Skeletal muscle satellite cell (primary cell): ENCODE measurements at regions not wholly inside any gene's neighbourhood (a gene's known extent, or its start where the extent isn't known, plus 50 kb on each side); places are given as distances from the start of the nearest gene placed in this dataset.
A peak's percentile ranks its signal among the peaks of the same experiment; 100 is the strongest.

Experiments
- H3K27me3 ChIP-seq: 2 replicates; pipeline ENCODE4 v1.7.0; 2013; ENCODE audit warnings: low read length; ENCODE audit not compliant: control insufficient read depth, insufficient read depth
- H3K36me3 ChIP-seq: 2 replicates; pipeline ENCODE4 v1.7.0; 2013; ENCODE audit warnings: mild to moderate bottlenecking, control low read depth, low read length; ENCODE audit not compliant: insufficient read depth
- H3K4me1 ChIP-seq: 2 replicates; pipeline ENCODE4 v1.7.0; 2013; ENCODE audit warnings: low read length; ENCODE audit not compliant: control insufficient read depth, insufficient read depth
- H3K4me2 ChIP-seq: 2 replicates; pipeline ENCODE4 v1.7.0; 2013; ENCODE audit warnings: mild to moderate bottlenecking, low read length
- H3K4me3 ChIP-seq: 2 replicates; pipeline ENCODE4 v1.7.0; 2013; ENCODE audit warnings: low read length
- H3K9ac ChIP-seq: 2 replicates; pipeline ENCODE4 v1.7.0; 2013; ENCODE audit warnings: mild to moderate bottlenecking, low read depth, low read length, moderate library complexity
- H3K9me3 ChIP-seq: replicated peaks from 2 replicates; pipeline ENCODE4 v1.7.0; 2013; ENCODE audit warnings: mild to moderate bottlenecking, control low read depth, low read length

DNA sequence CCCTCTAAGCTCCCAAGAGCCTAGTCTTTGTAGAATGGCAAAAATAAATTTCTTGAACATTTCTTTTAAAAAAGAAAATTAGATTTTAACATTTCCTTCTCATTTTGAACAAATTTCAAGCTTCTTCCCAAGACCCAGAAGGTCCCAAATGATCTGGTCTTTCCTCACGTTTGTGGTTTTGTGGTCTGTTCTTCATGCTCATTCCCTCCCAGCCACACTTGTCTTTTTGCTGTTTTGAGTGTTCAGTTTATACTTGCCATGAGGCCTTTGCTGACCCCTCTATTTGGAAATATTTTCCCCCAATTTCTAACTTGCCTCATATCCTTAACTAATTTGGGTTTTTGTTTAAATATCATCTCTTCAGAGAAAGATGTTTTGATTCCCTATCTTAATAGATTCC, 133.4 kb upstream of the PAPPA start:
- Histone ChIP-seq H3K36me3 (no peaks in the 10 kb centered on the region), H3K4me1 (no peaks in the 10 kb centered on the region), H3K9ac (no peak overlapping the region), H3K4me3 (no peak overlapping the region), H3K27me3 (no peaks in the 10 kb centered on the region), H3K4me2 (no peak overlapping the region), H3K9me3 (no peaks in the 10 kb centered on the region)

DNA sequence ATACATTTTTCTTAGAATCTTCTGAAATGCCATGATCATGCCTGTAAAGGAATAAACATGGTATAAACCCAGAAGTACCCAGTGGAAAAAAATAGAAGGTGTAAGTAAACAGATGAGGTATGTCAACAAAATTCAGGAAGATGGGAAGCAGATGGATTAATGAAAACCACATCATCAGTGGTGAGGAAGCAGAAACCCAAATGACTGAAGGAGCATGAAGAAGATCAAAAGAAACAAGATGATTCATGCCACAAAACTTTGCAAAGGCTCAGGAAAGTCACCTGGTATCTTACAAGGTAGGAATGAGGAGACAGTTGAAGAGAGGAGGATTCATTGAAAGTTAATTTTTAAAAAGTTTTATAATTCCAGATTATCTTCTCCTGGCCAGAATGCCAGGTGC, 132.8 kb upstream of the PAPPA start:
- no peaks in the 10 kb centered on the region for H3K4me1 ChIP-seq
- no peak overlapping the region for H3K4me3 ChIP-seq
- H3K4me2 ChIP-seq = no peak overlapping the region
- H3K9me3 ChIP-seq = no peaks in the 10 kb centered on the region
- H3K27me3 ChIP-seq = no peaks in the 10 kb centered on the region
- H3K9ac ChIP-seq = no peak overlapping the region
- H3K36me3 ChIP-seq = no peaks in the 10 kb centered on the region

DNA sequence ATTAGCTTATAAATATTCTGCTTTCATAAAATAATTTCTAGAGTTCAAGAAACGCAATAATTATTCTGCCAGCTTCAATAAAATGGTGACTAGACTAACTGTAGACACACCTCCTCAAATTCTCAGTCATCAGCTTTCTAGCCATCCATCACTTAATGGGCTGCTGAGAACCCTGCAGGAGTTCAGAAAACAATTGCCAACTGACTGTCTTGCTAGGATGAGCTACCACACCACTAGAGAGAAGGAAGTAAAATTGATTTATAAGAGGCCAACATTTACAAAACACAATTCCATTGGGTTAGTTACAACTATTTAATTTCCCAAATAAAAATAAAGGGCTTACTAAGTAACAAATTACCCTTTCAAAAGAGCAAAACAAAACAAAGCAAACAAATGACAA, 126.5 kb upstream of the PAPPA start:
- peaks cover 15% of the 10 kb centered on the region for H3K4me1 ChIP-seq
- no peak overlapping the region for H3K4me3 ChIP-seq
- H3K9me3 ChIP-seq = no peaks in the 10 kb centered on the region
- H3K27me3 ChIP-seq = no peaks in the 10 kb centered on the region
- peak overlapping the region; percentile 39 for H3K4me2 ChIP-seq
- H3K9ac ChIP-seq = peak overlapping the region; percentile 42
- H3K36me3 ChIP-seq = no peaks in the 10 kb centered on the region

DNA sequence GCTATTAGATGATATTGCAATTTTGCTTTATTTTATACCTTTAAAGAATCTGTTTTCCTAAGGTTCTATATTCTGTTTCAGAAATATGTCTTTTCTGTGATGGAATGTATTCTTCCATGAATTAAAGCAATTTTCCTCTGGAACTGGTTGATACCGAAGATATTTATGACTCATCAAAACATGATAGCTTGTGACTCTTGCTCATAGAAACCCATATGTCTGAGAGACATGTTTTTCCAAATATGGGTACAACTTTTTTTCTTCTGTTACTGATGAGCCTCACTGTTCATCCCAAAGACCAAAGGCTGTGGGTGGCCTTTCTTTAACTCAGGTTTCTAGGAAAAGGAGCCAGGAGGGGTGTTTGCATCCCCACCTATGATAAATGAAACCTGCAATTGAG, 126.1 kb upstream of the PAPPA start:
- Histone ChIP-seq H3K4me3 (no peak overlapping the region), H3K4me1 (peaks cover 15% of the 10 kb centered on the region), H3K27me3 (no peaks in the 10 kb centered on the region), H3K36me3 (no peaks in the 10 kb centered on the region), H3K9ac (peak overlapping the region; percentile 42), H3K4me2 (peak overlapping the region; percentile 39), H3K9me3 (no peaks in the 10 kb centered on the region)

DNA sequence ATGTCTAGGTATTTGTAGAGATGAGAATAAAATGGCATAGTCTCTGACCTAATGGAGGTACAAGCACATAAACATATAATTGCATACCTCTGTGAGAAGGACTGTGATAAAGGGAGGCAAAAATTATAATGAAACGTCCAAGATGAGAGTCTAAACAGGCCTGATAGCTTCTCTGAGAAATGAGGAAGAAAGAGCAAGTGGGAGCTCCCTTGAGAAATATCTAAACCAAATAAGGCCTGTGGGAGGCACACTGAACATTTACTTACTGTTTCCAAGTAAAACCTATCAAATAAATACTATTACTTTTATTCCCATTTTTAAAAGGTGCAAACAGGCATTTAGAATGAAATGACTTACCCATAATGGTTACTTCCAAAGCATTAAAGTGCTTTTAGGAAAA, 125.6 kb upstream of the PAPPA start:
- Histone ChIP-seq H3K9ac (peak overlapping the region; percentile 27), H3K4me2 (peak overlapping the region; percentile 7), H3K36me3 (no peaks in the 10 kb centered on the region), H3K27me3 (no peaks in the 10 kb centered on the region), H3K4me1 (peaks cover 15% of the 10 kb centered on the region), H3K4me3 (no peak overlapping the region), H3K9me3 (no peaks in the 10 kb centered on the region)

DNA sequence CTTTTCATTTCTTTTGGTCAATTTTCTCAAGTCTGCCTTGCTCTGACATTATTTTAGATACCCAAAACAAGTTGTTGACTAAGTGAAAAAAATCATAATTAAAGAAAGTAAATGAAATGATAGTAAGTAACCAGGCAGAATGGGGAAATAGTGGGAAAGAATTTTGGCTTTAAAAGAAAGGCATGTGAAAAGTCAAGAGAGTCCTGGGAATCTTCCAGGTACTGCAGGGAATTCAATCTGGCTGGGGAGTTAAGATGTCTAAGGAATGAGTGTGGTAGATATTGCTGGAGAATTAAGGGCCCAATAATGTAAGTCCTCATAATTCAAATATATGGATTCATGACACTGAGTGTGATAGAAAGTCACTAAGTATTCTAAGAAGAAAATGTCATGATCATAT, 123.1 kb upstream of the PAPPA start:
- Histone ChIP-seq H3K9me3 (no peaks in the 10 kb centered on the region), H3K27me3 (no peaks in the 10 kb centered on the region), H3K36me3 (no peaks in the 10 kb centered on the region), H3K4me1 (peaks cover 15% of the 10 kb centered on the region), H3K9ac (no peak overlapping the region), H3K4me3 (no peak overlapping the region), H3K4me2 (no peak overlapping the region)

DNA sequence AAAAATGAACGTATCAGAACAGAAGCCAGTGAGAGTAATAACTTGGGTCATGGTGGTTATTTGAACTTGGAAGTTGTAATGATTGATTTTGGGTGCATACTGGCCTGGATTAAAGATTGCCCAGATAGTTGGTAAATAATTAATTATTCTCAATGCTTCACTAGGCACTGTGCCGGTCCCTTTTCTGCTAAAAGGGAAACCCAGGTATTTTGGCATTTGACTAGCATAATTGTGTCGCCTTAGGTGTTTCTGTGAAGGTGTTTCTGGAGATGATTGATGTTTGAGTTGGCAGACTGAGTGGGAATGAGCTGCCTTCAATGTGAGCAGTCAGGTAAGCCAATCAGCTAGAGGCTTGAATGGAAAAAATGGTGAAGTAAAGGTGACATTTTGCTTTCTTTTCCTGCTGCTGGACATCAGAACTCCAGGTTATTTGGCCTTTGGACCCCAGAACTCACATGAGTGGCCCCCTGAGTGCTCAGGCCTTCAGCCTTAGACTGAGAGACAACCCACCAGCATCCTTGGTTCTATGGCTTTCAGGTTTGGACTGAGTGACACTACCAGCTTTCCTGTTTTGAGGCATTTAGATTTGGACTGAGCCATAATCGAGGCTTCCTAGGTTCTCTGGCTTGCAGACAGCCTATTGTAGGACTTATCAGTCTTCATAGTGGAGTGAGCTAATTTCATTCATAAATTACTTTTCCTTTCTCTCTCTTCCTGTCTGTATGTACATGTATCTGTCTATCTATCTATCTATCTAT, 120.7 kb upstream of the PAPPA start:
- no peak overlapping the region for H3K4me3 ChIP-seq
- no peaks in the 10 kb centered on the region for H3K9me3 ChIP-seq
- no peak overlapping the region for H3K4me2 ChIP-seq
- no peak overlapping the region for H3K9ac ChIP-seq
- H3K27me3 ChIP-seq = no peaks in the 10 kb centered on the region
- H3K36me3 ChIP-seq = no peaks in the 10 kb centered on the region
- peaks cover 5% of the 10 kb centered on the region for H3K4me1 ChIP-seq

DNA sequence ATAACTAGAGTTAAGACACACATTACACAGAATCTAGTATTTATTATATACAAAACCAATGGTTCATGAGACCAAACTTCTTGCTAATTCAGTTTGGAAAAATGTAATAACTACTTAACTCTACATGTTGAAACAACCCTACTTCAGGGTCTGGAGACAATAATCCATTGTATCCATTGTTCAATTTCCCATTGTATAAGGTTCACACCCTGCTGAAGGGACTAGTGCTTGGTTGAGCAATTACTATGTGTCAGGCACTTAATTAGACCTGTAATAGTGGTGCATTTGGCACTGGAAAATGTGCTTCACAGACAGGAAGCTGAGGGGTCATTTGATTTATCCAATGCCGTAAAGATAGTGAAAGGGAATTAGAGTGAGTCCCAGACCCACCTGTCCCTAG, 114.3 kb upstream of the PAPPA start:
- Histone ChIP-seq H3K4me2 (no peak overlapping the region), H3K27me3 (no peaks in the 10 kb centered on the region), H3K9me3 (no peaks in the 10 kb centered on the region)

DNA sequence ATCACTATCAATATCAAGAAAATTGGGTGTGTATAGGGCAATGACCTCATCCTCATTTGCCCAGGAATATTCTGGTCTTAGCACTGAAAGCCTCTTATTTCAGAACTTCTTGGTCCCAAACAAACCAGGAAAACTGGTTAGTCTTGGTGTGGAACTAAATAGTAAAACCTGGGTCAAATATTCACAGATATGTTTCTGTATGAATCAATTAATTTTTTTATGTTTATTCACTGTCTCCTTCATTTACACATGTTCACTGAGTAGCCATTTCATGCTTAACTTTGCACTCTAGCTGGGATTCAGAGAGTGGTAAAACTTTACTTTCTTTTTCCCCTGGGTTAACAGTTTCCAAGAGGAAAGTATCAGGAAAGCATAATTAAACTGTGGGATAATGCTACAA, 113.7 kb upstream of the PAPPA start:
- no peaks in the 10 kb centered on the region for H3K9me3 ChIP-seq
- no peak overlapping the region for H3K4me3 ChIP-seq
- H3K36me3 ChIP-seq = no peaks in the 10 kb centered on the region
- H3K4me2 ChIP-seq = no peak overlapping the region
- H3K4me1 ChIP-seq = no peaks in the 10 kb centered on the region
- no peaks in the 10 kb centered on the region for H3K27me3 ChIP-seq
- H3K9ac ChIP-seq = no peak overlapping the region

More for the DNA sequence above, 114.3 kb upstream of the PAPPA start:
- Histone ChIP-seq H3K4me1 (no peaks in the 10 kb centered on the region), H3K9ac (no peak overlapping the region), H3K36me3 (no peaks in the 10 kb centered on the region), H3K4me3 (no peak overlapping the region)

DNA sequence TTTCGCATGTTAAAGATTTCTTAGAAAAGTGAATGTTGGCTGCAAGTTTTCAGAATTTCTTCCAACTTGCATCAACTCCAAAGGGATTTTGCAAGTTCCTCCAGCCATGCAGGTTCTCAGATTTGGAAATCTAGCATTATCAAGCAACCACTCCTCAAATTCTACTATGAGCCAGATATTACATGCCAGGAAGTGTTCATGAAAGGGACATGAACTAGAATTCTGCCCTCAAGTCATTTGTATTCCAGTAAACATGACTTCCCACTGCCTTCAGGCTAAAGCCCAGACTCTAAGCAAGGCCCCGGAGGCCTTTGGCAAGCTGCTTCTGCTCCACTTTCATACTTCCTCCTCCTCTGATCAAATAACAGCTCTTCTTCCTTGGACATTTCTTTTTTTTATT, 111.3 kb upstream of the PAPPA start:
- Histone ChIP-seq H3K4me1 (no peaks in the 10 kb centered on the region), H3K9ac (no peak overlapping the region), H3K27me3 (no peaks in the 10 kb centered on the region), H3K36me3 (no peaks in the 10 kb centered on the region), H3K4me3 (no peak overlapping the region), H3K9me3 (no peaks in the 10 kb centered on the region), H3K4me2 (no peak overlapping the region)

DNA sequence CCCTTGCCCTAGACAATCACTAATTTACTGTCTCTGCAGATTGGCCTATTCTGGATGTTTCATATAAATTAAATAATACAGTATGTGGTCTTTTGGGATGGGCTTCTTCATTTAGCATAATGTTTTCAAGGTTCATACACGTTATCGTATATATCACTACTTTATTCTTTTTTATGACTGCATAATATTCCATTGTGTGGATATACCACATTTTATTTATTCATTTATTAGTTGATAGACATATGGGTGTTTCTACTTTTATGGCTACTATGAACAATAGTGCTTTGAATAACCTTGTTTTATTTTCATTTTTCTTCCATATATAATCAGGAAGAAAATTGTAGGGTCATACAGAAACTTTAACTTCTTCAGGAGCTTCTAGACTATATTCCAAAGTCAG, 108.5 kb upstream of the PAPPA start:
- no peak overlapping the region for H3K9ac ChIP-seq
- no peaks in the 10 kb centered on the region for H3K27me3 ChIP-seq
- H3K9me3 ChIP-seq = no peaks in the 10 kb centered on the region
- H3K4me1 ChIP-seq = no peaks in the 10 kb centered on the region
- H3K36me3 ChIP-seq = no peaks in the 10 kb centered on the region
- no peak overlapping the region for H3K4me3 ChIP-seq
- H3K4me2 ChIP-seq = no peak overlapping the region

DNA sequence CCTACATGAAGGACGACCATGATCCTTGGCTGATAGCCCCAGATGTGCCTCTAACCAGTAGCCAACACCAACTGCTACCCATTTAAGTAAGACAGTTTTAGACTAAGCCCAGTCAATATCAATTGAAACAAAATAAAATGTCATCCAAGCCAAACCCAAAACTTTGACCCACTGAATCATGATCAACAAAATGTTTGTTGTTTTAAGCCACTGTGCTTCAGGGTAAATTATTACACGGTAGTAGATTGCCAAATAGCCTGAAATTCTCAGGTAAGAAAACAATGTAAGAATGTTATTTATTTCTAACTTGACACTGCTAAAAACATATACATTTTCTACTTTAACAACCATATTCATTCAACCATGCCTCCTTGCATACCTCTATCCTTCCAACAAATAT, 105.5 kb upstream of the PAPPA start:
- H3K9me3 ChIP-seq = no peaks in the 10 kb centered on the region
- H3K27me3 ChIP-seq = no peaks in the 10 kb centered on the region
- H3K4me2 ChIP-seq = no peak overlapping the region
- no peaks in the 10 kb centered on the region for H3K4me1 ChIP-seq
- no peak overlapping the region for H3K4me3 ChIP-seq
- H3K36me3 ChIP-seq = no peaks in the 10 kb centered on the region
- H3K9ac ChIP-seq = no peak overlapping the region
